H1 (cell line): ENCODE measurements at regions not wholly inside any gene's neighbourhood (a gene's known extent, or its start where the extent isn't known, plus 50 kb on each side); places are given as distances from the start of the nearest gene placed in this dataset.

Experiments
- CTCF ChIA-PET: fragments of 300-600 bp; sonication (Branson Sonifier 250); formaldehyde crosslinking; loops from one replicate; lab custom pipeline; 2021; ENCODE audit not compliant: partially characterized antibody; lab: Charles Lee
- POLR2A ChIA-PET: fragments of 300-600 bp; sonication (Branson Sonifier 250); formaldehyde crosslinking; loops from one replicate; lab custom pipeline; 2021; ENCODE audit warnings: inconsistent platforms; ENCODE audit not compliant: partially characterized antibody; lab: Charles Lee
- DNase-seq, 2 experiments: peaks; one replicate each; pipeline versions ENCODE4 v3.0.0 to v3.0.0-alpha.2; 2010 to 2022; ENCODE audit warnings: low spot score in 2 of 2, low read depth in 1 of 2, mixed read lengths in 1 of 2
- FAIRE-seq: peaks from 2 replicates; lab custom pipeline; 2011; peaks lifted over from hg19 to GRCh38; lab: Jason Lieb, UNC
- H2AFZ ChIP-seq: 2 replicates; pipeline ENCODE4 v1.8.1; 2012; ENCODE audit warnings: low read length, inconsistent platforms
- H2AK5ac ChIP-seq: 2 replicates; pipeline ENCODE4 v1.6.1; 2013; ENCODE audit warnings: low read depth, low read length
- H2BK120ac ChIP-seq: replicated peaks from 2 replicates; pipeline ENCODE3; 2013; ENCODE audit warnings: low read depth, low read length, inconsistent platforms
- H2BK12ac ChIP-seq: 2 replicates; pipeline ENCODE4 v1.6.1; 2013; ENCODE audit warnings: low read depth, low read length
- H2BK15ac ChIP-seq: 2 replicates; pipeline ENCODE4 v1.6.1; 2013; ENCODE audit warnings: low read length
- H2BK20ac ChIP-seq: 2 replicates; pipeline ENCODE4 v1.6.1; 2013; ENCODE audit warnings: low read length
- H2BK5ac ChIP-seq: 2 replicates; pipeline ENCODE4 v1.6.1; 2013; ENCODE audit warnings: low read depth, low read length
- H3K14ac ChIP-seq: 2 replicates; pipeline ENCODE4 v1.6.1; 2013; ENCODE audit warnings: inconsistent platforms; ENCODE audit not compliant: insufficient read length
- H3K18ac ChIP-seq: 2 replicates; pipeline ENCODE4 v1.6.1; 2013; ENCODE audit warnings: low read length; ENCODE audit errors: extremely low read depth
- H3K23ac ChIP-seq: 2 replicates; pipeline ENCODE4 v1.6.1; 2013; ENCODE audit warnings: inconsistent platforms; ENCODE audit not compliant: insufficient read length
- H3K23me2 ChIP-seq: 2 replicates; pipeline ENCODE4 v1.6.1; 2013; ENCODE audit warnings: low read depth, low read length
- H3K27ac ChIP-seq: 2 replicates; pipeline ENCODE4 v1.6.1; 2011; ENCODE audit warnings: low read depth, low read length, inconsistent platforms
- H3K27me3 ChIP-seq, 4 experiments: replicated peaks in 1 of 4; 1 replicate in 1 of 4; 2 replicates in 3 of 4; pipeline versions ENCODE4 v1.6.1 to v1.8.1; 2011 to 2013; ENCODE audit warnings: low read length in 3 of 4, mild to moderate bottlenecking in 3 of 4, inconsistent platforms in 2 of 4, mixed read lengths in 2 of 4, moderate library complexity in 1 of 4; ENCODE audit not compliant: control insufficient read depth in 3 of 4, insufficient read depth in 3 of 4; ENCODE audit errors: extremely low read depth in 1 of 4
- H3K36me3 ChIP-seq, 4 experiments: 2 replicates each; pipeline versions ENCODE4 v1.6.1 to v1.8.1; 2011 to 2013; ENCODE audit warnings: mild to moderate bottlenecking in 4 of 4, low read length in 3 of 4, moderate library complexity in 2 of 4, control low read depth in 1 of 4, inconsistent platforms in 1 of 4; ENCODE audit not compliant: insufficient read depth in 4 of 4, control insufficient read depth in 2 of 4
- H3K4ac ChIP-seq: replicated peaks from 2 replicates; pipeline ENCODE3; 2013; ENCODE audit warnings: low read length, low read depth, mixed read lengths, inconsistent platforms; ENCODE audit not compliant: insufficient read length
- H3K4me1 ChIP-seq, 4 experiments: replicated peaks in 1 of 4; 1 replicate in 1 of 4; 2 replicates in 3 of 4; pipeline versions ENCODE4 v1.6.1 to v1.8.1; 2011 to 2013; ENCODE audit warnings: low read length in 3 of 4, inconsistent platforms in 2 of 4, mixed read lengths in 1 of 4; ENCODE audit not compliant: insufficient read depth in 4 of 4, control insufficient read depth in 3 of 4
- H3K4me2 ChIP-seq, 2 experiments: 2 replicates each; pipeline versions ENCODE4 v1.6.1 to v1.8.1; 2011 to 2013; ENCODE audit warnings: low read depth in 2 of 2, low read length in 2 of 2, control low read depth in 1 of 2, inconsistent platforms in 1 of 2, mild to moderate bottlenecking in 1 of 2; ENCODE audit not compliant: insufficient read depth in 1 of 2
- H3K4me3 ChIP-seq, 4 experiments: fragments of 200-600, 300-600 bp in 1 of 4; sonication (generic), shearing (Covaris generic), sonication (Bioruptor Twin) in 1 of 4; 2 replicates each; pipeline versions ENCODE4 v1.5.1 to v1.8.1; 2011 to 2016; ENCODE audit warnings: low read length in 4 of 4, low read depth in 3 of 4, control low read depth in 2 of 4, inconsistent platforms in 2 of 4, mild to moderate bottlenecking in 2 of 4, mixed read lengths in 1 of 4, moderate library complexity in 1 of 4; ENCODE audit not compliant: insufficient read depth in 2 of 4; ENCODE audit errors: extremely low read depth in 1 of 4
- H3K56ac ChIP-seq: replicated peaks from 2 replicates; pipeline ENCODE3; 2013; ENCODE audit warnings: low read depth, mild to moderate bottlenecking, mixed read lengths, low read length, inconsistent platforms; ENCODE audit not compliant: insufficient read length
- H3K79me1 ChIP-seq: 2 replicates; pipeline ENCODE4 v1.6.1; 2013; ENCODE audit warnings: low read depth, low read length, control low read depth
- H3K79me2 ChIP-seq, 2 experiments: 2 replicates each; pipeline versions ENCODE4 v1.6.1 to v1.8.1; 2012 to 2013; ENCODE audit warnings: low read length in 2 of 2, mild to moderate bottlenecking in 2 of 2, inconsistent platforms in 1 of 2; ENCODE audit not compliant: insufficient read depth in 2 of 2, control insufficient read depth in 1 of 2
- H3K9ac ChIP-seq, 4 experiments: replicated peaks in 1 of 4; 1 replicate in 1 of 4; 2 replicates in 3 of 4; pipeline versions ENCODE4 v1.6.1 to v1.8.1; 2011 to 2013; ENCODE audit warnings: low read depth in 3 of 4, low read length in 3 of 4, control low read depth in 2 of 4, mild to moderate bottlenecking in 2 of 4, moderate library complexity in 2 of 4, inconsistent platforms in 1 of 4; ENCODE audit errors: extremely low read depth in 1 of 4
- H3K9me3 ChIP-seq, 2 experiments: 2 replicates each; pipeline versions ENCODE4 v1.6.1 to v1.8.1; 2012 to 2013; ENCODE audit warnings: mild to moderate bottlenecking in 2 of 2, moderate library complexity in 2 of 2, control low read depth in 1 of 2, inconsistent platforms in 1 of 2, low read depth in 1 of 2, low read length in 1 of 2, mixed read lengths in 1 of 2; ENCODE audit not compliant: insufficient read depth in 2 of 2
- H4K20me1 ChIP-seq, 2 experiments: replicated peaks in 1 of 2; 2 replicates each; pipeline versions ENCODE3 to v1.8.1; 2011 to 2013; ENCODE audit warnings: inconsistent platforms in 2 of 2, low read length in 2 of 2, mild to moderate bottlenecking in 1 of 2; ENCODE audit not compliant: insufficient read depth in 2 of 2, control insufficient read depth in 1 of 2
- H4K5ac ChIP-seq: 2 replicates; pipeline ENCODE4 v1.6.1; 2013; ENCODE audit warnings: low read length, low read depth, mixed read lengths, inconsistent platforms; ENCODE audit not compliant: insufficient read length
- H4K8ac ChIP-seq: 2 replicates; pipeline ENCODE4 v1.8.0; 2013; ENCODE audit warnings: mild to moderate bottlenecking, moderate library complexity, low read length, inconsistent platforms; ENCODE audit not compliant: insufficient read depth; ENCODE audit errors: extremely low read depth
- H4K91ac ChIP-seq: replicated peaks from 2 replicates; pipeline ENCODE3; 2013; ENCODE audit warnings: low read length, mixed read lengths, inconsistent platforms; ENCODE audit not compliant: insufficient read length
- BRCA1 ChIP-seq: IDR thresholded peaks from 2 replicates; pipeline ENCODE4 v1.6.1; 2012; ENCODE audit warnings: low read depth, low read length, improper control_type of control experiment
- EGR1 ChIP-seq: IDR thresholded peaks from 2 replicates; pipeline ENCODE4 v1.6.1; 2011; ENCODE audit warnings: low read depth, low read length, borderline replicate concordance
- KDM1A ChIP-seq: fragments of 200-600, 300-600 bp; sonication (generic); IDR thresholded peaks from 2 replicates; pipeline ENCODE4 v1.7.1; 2016; ENCODE audit warnings: mild to moderate bottlenecking, low read length, borderline replicate concordance
- POLR2AphosphoS5 ChIP-seq: IDR thresholded peaks from 2 replicates; pipeline ENCODE4 v1.6.1; 2011; ENCODE audit warnings: low read depth, low read length
- RAD21 ChIP-seq, 2 experiments: IDR thresholded peaks in 1 of 2; conservative IDR thresholded peaks in 1 of 2; 2 replicates each; pipeline ENCODE4 v1.6.1; 2011; ENCODE audit warnings: low read depth in 2 of 2, low read length in 2 of 2, improper control_type of control experiment in 1 of 2, inconsistent platforms in 1 of 2, mild to moderate bottlenecking in 1 of 2, moderate library complexity in 1 of 2
- SIRT6 ChIP-seq: IDR thresholded peaks from one replicate; pipeline ENCODE4 v1.7.1; 2012; ENCODE audit warnings: low read length, inconsistent platforms
- SUZ12 ChIP-seq: fragments of 200-600 bp; sonication (generic); IDR thresholded peaks from 2 replicates; pipeline ENCODE4 v1.6.1; 2012; ENCODE audit warnings: mild to moderate bottlenecking, inconsistent platforms, low read length, moderate library complexity, mixed read lengths
- ZNF274 ChIP-seq: IDR thresholded peaks from 2 replicates; pipeline ENCODE4 v1.7.0; 2012; ENCODE audit warnings: low read length, borderline replicate concordance; ENCODE audit errors: extremely low read depth
- WGBS, 2 experiments: shearing (Covaris generic) in 1 of 2; methylation state at CpG; one replicate each; pipeline versions ENCODE4 v1.1.6 to v1.1.7; 2013 to 2015; ENCODE audit warnings: low lambda C conversion rate in 2 of 2, mixed read lengths in 2 of 2, inconsistent platforms in 1 of 2, low coverage in 1 of 2, missing lambda C conversion rate in 1 of 2; ENCODE audit not compliant: insufficient replicate concordance in 2 of 2, insufficient coverage in 1 of 2, insufficient read length in 1 of 2; ENCODE audit errors: extremely low coverage in 1 of 2, missing lambda C conversion rate in 1 of 2; 5-methylcytosine and 5-hydroxymethylcytosine counted together
- TF ChIP-seq, protein P1 (sequence below): IDR thresholded peaks from 2 replicates; pipeline ENCODE4 v1.6.1; 2012; ENCODE audit warnings: low read length, inconsistent platforms

- Histone ChIP-seq H2BK12ac (no peak overlapping the region), H4K91ac (no peak overlapping the region), H4K8ac (no peak overlapping the region), H2AFZ (no peak overlapping the region), H3K18ac (no peak overlapping the region), H2BK15ac (no peak overlapping the region), H4K20me1 (no peaks in the 10 kb centered on the region), H2BK5ac (no peak overlapping the region), H3K4me3 (no peak overlapping the region), H2BK20ac (no peak overlapping the region), H3K9ac (no peak overlapping the region), H3K9me3 (no peaks in the 10 kb centered on the region), H3K27me3 (no peaks in the 10 kb centered on the region), H3K79me1 (no peaks in the 10 kb centered on the region), H3K4me1 (no peaks in the 10 kb centered on the region), H2BK120ac (no peak overlapping the region), H3K36me3 (no peaks in the 10 kb centered on the region), H3K23ac (no peak overlapping the region), H3K23me2 (no peaks in the 10 kb centered on the region), H3K14ac (no peak overlapping the region), H3K27ac (no peak overlapping the region), H3K56ac (no peak overlapping the region), H4K5ac (no peak overlapping the region), H2AK5ac (no peak overlapping the region), H3K4me2 (no peak overlapping the region), H3K79me2 (no peaks in the 10 kb centered on the region), H3K4ac (no peak overlapping the region)
- no peak for TF ChIP-seq RAD21 (IDR thresholded peaks at IDR 0.05 in 1 of 2, conservative IDR thresholded peaks at IDR 0.05 in 1 of 2; ENCODE audit: low read depth in 2 of 2, low read length in 2 of 2)
- TF ChIP-seq SIRT6 = no peak
- TF ChIP-seq EGR1 = no peak
- TF ChIP-seq POLR2AphosphoS5 = no peak
- no peak for TF ChIP-seq BRCA1
- no peak for TF ChIP-seq ZNF274
- no peak for TF ChIP-seq KDM1A
- no peak for TF ChIP-seq SUZ12
- TF ChIP-seq, protein P1, sequence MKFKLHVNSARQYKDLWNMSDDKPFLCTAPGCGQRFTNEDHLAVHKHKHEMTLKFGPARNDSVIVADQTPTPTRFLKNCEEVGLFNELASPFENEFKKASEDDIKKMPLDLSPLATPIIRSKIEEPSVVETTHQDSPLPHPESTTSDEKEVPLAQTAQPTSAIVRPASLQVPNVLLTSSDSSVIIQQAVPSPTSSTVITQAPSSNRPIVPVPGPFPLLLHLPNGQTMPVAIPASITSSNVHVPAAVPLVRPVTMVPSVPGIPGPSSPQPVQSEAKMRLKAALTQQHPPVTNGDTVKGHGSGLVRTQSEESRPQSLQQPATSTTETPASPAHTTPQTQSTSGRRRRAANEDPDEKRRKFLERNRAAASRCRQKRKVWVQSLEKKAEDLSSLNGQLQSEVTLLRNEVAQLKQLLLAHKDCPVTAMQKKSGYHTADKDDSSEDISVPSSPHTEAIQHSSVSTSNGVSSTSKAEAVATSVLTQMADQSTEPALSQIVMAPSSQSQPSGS = no peak
- no peak for FAIRE-seq
- POLR2A ChIA-PET = interaction anchor here (0.8 kb wide), 1 partner anchor 811 kb away, joined by 3 read pairs; no protein-coding TSS in a partner anchor
- 100% methylated on average over 3 of the region's 5 CpGs; no CpG with 5 or more reads in 1 of the 2 experiments for WGBS, 2 experiments
- CTCF ChIA-PET = no interaction called here
- no peak for DNase-seq
Measured at GRCh38 chr12:90393652-90394051, 561.3 kb downstream of the CCER1 start.
